Activated gamma-delta T cell (primary cell): ENCODE measurements at regions not wholly inside any gene's neighbourhood (a gene's known extent, or its start where the extent isn't known, plus 50 kb on each side); places are given as distances from the start of the nearest gene placed in this dataset.

Source experiments
- DNase-seq: peaks from one replicate; lab custom pipeline; 2025; lab: John Stamatoyannopoulos, UW

- DNase-seq = no peak
These were observed 348.6 kb downstream of the ANKRD7 start for GRCh38 chr7:118573085-118573484.

DNA sequence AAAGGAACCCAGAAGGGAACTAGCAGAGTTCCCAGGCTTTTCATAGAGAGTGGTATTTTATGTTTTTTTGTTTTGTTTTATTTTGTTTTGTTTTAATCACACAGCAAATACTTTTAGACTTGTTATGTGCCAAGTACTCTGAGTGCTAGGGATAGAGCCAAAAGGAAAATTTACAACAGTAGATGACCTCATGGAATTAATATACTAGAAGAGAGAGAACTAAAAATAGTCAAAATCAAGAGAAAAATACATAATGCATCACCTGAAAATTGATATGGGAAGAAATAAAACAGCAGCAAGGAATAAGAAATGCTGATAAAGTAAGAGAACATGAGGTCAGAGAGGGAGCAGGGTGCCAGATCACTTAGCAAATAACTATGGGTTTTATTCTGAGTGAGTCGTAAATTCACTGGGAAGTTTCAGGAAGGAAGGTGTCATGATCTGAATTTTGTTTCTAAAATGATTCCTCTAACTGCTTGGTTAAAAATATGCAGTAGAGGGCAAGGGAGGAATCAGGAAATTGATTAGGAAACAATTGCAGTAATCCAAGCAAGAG, 351.0 kb downstream of the ANKRD7 start:
- no peak for DNase-seq

DNA sequence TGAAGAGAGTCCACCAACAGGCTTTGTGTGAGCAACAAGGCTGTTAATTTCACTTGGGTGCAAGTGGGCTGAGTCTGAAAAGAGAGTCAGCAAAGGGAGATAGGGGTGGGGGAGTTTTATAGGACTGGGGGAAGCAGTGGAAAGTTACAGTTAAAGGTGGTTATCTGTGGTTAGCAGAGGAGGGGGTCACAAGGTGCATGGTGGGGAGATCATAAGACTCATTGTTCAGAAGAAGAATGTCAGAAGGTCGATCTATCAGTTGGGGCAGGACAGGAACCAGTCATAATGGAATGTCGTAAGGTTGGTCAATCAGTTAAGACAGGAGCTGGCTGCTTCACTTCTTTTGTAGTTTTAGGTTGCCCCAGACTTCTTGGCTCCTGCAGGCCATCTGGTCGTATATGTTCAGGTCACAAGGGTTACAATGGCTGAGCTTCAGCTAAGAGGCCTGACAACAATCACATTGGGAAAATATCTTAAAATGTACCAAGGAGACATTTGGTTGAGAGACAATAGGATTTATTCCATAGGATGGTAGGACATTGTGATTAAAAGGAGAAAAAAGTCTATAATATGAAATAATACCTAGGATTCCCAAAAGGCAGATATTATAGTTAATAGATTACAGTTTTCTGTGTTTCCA, 356.4 kb downstream of the ANKRD7 start:
- DNase-seq = no peak

- no peak for DNase-seq
These were observed 359.1 kb downstream of the ANKRD7 start for GRCh38 chr7:118583641-118584040.

DNA sequence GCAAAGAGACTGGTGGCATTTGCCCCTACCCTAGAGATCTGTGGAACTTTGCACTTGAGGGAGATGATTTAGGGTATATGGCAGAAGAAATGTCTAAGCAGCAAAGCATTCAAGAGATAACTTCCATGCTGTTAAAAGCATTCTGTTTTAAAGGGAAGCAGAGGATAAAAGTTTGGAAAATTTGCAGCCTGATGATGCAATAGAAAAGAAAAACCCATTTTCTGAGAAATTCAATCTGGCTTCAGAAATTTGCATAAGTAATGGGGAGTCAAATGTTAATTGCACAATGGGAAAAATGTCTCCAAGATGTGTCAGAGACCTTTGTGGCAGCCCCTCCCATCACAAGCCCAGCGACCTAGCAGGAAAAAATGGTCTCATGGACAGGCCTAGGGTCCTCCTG, 361.7 kb downstream of the ANKRD7 start:
- DNase-seq = no peak

DNA sequence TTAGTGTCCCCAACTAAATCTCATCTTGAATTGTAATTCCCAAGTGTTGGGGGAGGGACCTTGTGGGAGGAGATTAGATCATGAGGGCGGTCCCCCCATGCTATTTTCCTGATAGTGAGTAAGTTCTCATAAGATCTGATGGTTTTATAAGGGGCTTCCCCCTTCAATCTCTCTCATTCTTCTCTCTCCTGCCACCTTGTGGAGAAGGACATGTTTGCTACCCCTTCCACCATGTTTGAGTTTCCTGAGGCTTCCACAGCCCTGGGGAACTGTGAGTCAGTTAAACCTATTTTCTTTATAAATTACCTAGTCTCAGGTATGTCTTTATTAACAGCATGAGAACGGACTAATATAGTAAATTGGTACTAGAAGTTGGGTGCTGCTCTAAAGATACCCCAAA, 365.6 kb downstream of the ANKRD7 start:
- DNase-seq = no peak

GRCh38 chr7:118602090-118602489, 377.6 kb downstream of the ANKRD7 start:
- no peak for DNase-seq

GRCh38 chr7:118606602-118607001, 382.1 kb downstream of the ANKRD7 start:
- no peak for DNase-seq

DNA sequence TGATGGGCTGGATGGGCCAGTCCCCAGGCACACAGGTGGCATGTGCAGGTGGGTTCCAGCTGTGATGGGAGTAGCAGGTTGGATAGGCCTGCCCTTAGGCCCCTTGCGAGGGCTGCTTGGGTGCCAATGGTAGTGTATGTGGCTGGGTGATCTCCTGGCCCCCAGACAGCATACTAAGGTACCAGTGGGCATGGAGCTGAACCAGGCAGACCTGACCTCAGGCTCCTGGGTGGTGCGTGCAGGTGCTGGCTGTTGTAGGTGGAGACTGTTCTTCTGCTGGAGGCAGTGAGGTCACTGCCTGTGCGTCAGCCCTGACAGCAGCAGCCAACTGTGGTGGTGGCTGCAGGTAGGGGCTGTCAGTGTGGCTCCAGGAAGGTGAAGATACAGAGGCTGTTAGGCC, 384.7 kb downstream of the ANKRD7 start:
- DNase-seq = no peak

- DNase-seq = no peak
These were observed 391.2 kb downstream of the ANKRD7 start for GRCh38 chr7:118615681-118616080.

DNA sequence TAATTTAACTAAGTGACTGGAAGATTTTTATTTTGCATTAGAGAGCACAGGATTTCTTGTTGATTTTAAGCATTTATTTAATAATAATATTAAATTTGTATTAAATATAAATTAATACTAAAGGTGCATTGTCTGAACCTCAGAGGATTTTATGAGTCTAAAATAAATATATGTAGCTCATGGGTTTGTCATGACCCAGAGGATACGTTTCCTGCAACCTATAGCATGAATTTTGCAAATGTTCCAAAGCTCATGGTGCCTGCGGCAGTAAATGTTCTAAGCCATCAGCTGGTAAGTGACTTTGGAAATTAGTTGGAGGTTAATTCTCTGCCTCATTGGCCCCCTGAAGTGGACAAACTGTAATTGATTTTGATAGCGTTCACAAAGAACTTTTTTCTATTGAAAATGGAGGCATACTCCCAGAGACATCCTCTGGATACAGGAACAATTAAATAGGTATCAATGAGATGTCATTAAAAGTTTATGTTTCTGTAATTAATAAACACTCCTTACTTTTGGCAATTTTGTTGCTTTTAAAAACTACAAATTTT, 397.4 kb downstream of the ANKRD7 start:
- DNase-seq = no peak

DNA sequence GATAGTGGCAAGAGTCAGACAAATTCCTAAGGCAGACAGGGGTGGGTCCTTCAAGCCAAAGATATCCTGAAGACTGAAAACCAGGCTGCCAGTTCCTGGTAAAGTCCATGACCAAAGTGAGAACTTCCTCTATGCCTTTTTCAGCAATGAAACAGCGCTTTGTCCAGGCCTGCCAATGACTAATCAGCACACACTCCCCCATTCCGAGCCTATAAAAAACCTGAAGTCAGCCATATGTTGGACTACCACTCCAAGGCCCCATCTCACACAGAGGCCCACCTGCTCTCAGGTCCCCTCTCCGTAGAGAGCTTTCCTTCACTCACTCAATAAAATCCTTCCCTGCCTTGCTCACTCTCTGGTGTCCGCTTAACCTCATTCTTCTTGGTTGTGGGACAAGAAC, 402.2 kb downstream of the ANKRD7 start:
- DNase-seq = no peak

DNA sequence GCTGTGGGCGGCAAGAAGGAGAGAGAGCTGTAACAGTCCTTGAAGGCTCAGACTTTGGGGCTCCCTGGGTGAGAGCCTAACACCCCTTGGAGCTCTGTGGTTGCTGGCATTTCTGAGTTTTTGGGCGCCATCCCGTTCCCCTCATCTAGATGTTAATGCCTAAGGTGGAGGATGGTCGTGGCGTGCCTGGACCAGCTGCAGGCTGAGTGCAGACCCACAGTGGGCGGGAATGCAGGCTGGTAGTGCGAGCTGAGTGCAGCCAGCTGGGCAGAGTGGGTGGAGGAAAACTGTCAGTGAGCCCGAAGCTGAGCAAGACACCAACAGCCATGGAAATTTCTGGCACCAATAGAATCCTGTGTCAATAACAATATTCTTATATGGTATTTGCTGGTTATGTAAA, 403.0 kb downstream of the ANKRD7 start:
- no peak for DNase-seq

DNA sequence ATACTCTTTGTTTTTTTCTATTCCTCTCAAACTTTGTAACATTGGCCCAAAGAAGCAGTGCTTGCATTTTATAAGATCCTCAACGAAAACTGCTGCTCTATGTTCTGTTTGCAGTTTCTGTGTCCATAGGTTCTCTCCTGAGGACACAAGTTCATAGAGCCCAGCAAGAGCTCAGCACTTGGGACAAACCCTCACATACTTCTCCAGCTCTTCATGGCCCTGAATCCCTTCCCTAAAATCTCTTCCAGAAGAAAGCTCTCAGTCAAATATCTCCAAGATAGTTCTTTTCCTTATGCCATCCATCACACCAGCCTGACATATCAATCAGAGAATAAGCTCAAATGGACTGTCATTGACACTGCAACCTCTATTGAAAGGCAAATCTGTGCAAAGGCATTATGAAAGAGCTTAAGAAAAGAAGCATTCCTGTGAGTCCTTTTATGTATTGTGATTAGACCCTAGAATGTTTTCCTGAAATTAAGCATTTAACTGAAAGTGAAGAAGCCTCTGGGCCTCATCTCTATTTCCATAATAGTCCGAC, 405.5 kb downstream of the ANKRD7 start:
- DNase-seq = no peak

DNA sequence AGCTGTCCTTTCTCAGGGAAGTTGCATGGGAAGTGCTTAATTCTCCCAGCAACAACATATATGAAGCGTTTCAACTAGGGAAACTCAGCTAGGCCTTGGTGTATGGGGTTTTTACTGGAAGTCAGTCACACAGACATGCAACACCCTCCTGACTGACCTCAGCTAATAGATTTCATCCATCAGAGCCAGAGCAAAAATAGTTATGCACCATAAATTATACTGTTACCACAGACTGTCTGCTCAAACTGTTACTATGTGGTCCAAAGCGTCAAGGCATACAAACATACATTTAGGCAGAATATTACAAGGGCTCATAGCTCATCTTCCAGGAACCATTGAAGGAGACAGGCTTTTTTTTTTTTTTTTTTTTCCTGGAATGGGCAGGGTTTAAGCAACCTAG, 417.9 kb downstream of the ANKRD7 start:
- no peak for DNase-seq

DNA sequence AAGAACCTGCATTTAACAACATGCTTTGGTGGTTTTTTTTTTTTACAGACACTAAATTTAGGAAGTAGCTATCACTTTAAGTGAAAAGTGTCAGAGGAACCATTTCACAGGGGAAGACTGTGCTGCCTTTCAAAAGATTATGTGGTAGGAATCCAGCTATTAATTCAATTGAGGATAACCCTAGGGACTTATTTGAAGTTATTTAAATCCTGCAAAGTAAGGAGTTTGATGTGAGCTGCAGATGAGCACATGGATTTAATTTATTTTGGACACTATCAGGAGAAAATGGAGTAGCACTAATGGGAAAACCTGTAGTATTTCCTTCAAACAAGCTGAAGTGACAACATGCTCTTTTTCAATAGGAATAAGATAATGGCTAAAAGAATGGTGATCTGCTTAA, 419.8 kb downstream of the ANKRD7 start:
- no peak for DNase-seq

- DNase-seq = no peak
These were observed 423.5 kb downstream of the ANKRD7 start for GRCh38 chr7:118648002-118648401.

GRCh38 chr7:118657391-118658005, 433.0 kb downstream of the ANKRD7 start:
- no peak for DNase-seq

GRCh38 chr7:118662266-118662665, 437.8 kb downstream of the ANKRD7 start:
- no peak for DNase-seq

DNA sequence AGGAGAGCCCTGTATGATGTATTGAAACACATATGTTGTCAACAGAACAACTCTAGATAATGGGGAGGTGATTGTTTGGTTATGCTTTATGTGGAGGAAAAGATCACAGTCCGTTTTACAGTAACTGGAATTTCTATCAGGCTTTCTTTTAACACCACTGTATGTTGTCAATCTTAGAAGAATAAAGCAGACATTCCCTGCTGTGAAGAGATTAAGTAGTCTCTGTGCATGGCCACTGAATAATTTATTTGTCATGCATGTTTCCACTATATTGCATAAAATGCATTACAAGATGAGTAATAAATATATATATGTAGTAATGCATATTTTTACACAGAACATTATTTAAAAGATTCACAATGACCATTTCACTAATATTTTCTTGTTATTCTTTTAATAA, 440.0 kb downstream of the ANKRD7 start:
- DNase-seq = no peak

DNA sequence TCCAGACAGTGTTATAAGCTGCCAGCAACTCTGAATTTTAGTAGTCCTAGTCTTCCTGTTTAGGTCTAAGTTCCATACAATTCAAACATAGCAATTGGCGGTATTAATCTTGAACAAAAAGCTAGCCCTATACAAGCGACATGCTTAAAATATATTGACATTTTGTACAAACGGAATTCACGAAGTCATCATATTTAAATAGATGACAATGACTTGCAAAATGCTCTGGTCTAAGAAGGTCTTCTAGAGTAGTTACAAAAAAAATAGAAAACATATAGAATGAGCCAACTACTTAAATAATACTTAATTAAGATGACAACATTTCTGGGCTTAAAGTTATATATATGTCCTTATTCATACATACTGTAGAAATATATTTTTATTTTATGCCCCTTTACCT, 446.6 kb downstream of the ANKRD7 start:
- DNase-seq = no peak

GRCh38 chr7:118684796-118685195, 460.3 kb downstream of the ANKRD7 start:
- no peak for DNase-seq

DNA sequence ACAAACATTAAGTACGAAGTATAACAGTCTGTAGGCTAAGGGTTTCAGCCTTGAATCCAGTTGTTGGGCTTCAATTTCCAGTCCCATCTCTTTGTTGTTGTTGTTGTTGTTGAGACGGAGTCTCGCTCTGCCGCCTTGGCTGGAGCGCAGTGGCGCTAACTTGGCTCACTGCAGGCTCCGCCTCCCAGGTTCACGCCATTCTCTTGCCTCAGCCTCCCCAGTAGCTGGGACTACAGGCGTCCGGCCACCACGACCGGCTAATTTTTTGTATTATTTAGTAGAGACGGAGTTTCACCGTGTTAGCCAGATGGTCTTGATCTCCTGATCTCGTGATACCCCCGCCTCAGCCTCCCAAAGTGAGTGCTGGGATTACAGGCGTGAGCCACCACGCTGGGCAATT, 464.9 kb downstream of the ANKRD7 start:
- no peak for DNase-seq
